ENCODE measurements at regions not wholly inside any gene's neighbourhood (a gene's known extent, or its start where the extent isn't known, plus 50 kb on each side); places are given as distances from the start of the nearest gene placed in this dataset.

GRCh38 chr13:44124352-44124751 is 244.6 kb downstream of the LACC1 start:
- Histone ChIP-seq H3K9me3 (no peaks in the 10 kb centered on the region), H3K36me3 (replicated peaks) (no peaks in the 10 kb centered on the region), H3K4me1 (no peaks in the 10 kb centered on the region), H3K4me3 (no peak overlapping the region), H3K27me3 (ENCODE audit: low read depth) (no peaks in the 10 kb centered on the region; the same call in 1 of the 2 replicates)
- DNase-seq (ENCODE audit: low spot score in 2 of 2) = no peak
- in situ Hi-C loops (cut with MboI; ENCODE audit: low sequenced_read_pairs) = no loop called here

GRCh38 chr13:44125943-44126469 is 246.3 kb downstream of the LACC1 start:
- Histone ChIP-seq H3K4me3 (no peak overlapping the region), H3K27me3 (ENCODE audit: low read depth) (no peaks in the 10 kb centered on the region; the same call in 1 of the 2 replicates), H3K36me3 (replicated peaks) (no peaks in the 10 kb centered on the region), H3K9me3 (no peaks in the 10 kb centered on the region), H3K4me1 (no peaks in the 10 kb centered on the region)
- no peak for DNase-seq (ENCODE audit: low spot score in 2 of 2)
- in situ Hi-C loops (cut with MboI; ENCODE audit: low sequenced_read_pairs) = no loop called here

GRCh38 chr13:44128552-44129001 is 245.0 kb upstream of the SERP2 start:
- Histone ChIP-seq H3K4me3 (no peak overlapping the region), H3K9me3 (no peaks in the 10 kb centered on the region), H3K4me1 (no peaks in the 10 kb centered on the region), H3K27me3 (ENCODE audit: low read depth) (no peaks in the 10 kb centered on the region; the same call in 1 of the 2 replicates), H3K36me3 (replicated peaks) (no peaks in the 10 kb centered on the region)
- DNase-seq (ENCODE audit: low spot score in 2 of 2) = no peak
- in situ Hi-C loops (cut with MboI; ENCODE audit: low sequenced_read_pairs) = no loop called here

GRCh38 chr13:44129418-44129817 is 244.2 kb upstream of the SERP2 start:
- in situ Hi-C loops (cut with MboI; ENCODE audit: low sequenced_read_pairs) = no loop called here
- Histone ChIP-seq H3K4me1 (no peaks in the 10 kb centered on the region), H3K9me3 (no peaks in the 10 kb centered on the region), H3K36me3 (replicated peaks) (no peaks in the 10 kb centered on the region), H3K4me3 (no peak overlapping the region), H3K27me3 (ENCODE audit: low read depth) (no peaks in the 10 kb centered on the region; the same call in 1 of the 2 replicates)
- DNase-seq (ENCODE audit: low spot score in 2 of 2) = no peak

GRCh38 chr13:44131069-44131614 is 242.5 kb upstream of the SERP2 start:
- no peaks in the 10 kb centered on the region for H3K4me1 ChIP-seq
- DNase-seq (ENCODE audit: low spot score in 2 of 2) = no peak
- in situ Hi-C loops (cut with MboI; ENCODE audit: low sequenced_read_pairs) = no loop called here
- no peaks in the 10 kb centered on the region for H3K9me3 ChIP-seq
- no peaks in the 10 kb centered on the region; the same call in 1 of the 2 replicates for H3K27me3 ChIP-seq (ENCODE audit: low read depth)
- H3K36me3 ChIP-seq (replicated peaks) = no peaks in the 10 kb centered on the region
- H3K4me3 ChIP-seq = no peak overlapping the region

- Histone ChIP-seq H3K4me1 (no peaks in the 10 kb centered on the region), H3K27me3 (ENCODE audit: low read depth) (no peaks in the 10 kb centered on the region; the same call in 1 of the 2 replicates), H3K9me3 (no peaks in the 10 kb centered on the region), H3K36me3 (replicated peaks) (no peaks in the 10 kb centered on the region), H3K4me3 (no peak overlapping the region)
- in situ Hi-C loops (cut with MboI; ENCODE audit: low sequenced_read_pairs) = no loop called here
- DNase-seq (ENCODE audit: low spot score in 2 of 2) = no peak
Observed at GRCh38 chr13:44132710-44133109, 240.9 kb upstream of the SERP2 start.

- Histone ChIP-seq H3K9me3 (no peaks in the 10 kb centered on the region), H3K4me1 (no peaks in the 10 kb centered on the region), H3K36me3 (replicated peaks) (no peaks in the 10 kb centered on the region), H3K4me3 (no peak overlapping the region), H3K27me3 (ENCODE audit: low read depth) (no peaks in the 10 kb centered on the region; the same call in 1 of the 2 replicates)
- DNase-seq (ENCODE audit: low spot score in 2 of 2) = no peak
- in situ Hi-C loops (cut with MboI; ENCODE audit: low sequenced_read_pairs) = no loop called here
Observed at GRCh38 chr13:44133626-44134025, 240.0 kb upstream of the SERP2 start.

- Histone ChIP-seq H3K36me3 (replicated peaks) (no peaks in the 10 kb centered on the region), H3K4me1 (no peaks in the 10 kb centered on the region), H3K4me3 (no peak overlapping the region), H3K9me3 (no peaks in the 10 kb centered on the region), H3K27me3 (ENCODE audit: low read depth) (no peaks in the 10 kb centered on the region)
- DNase-seq (ENCODE audit: low spot score in 2 of 2) = no peak
- in situ Hi-C loops (cut with MboI; ENCODE audit: low sequenced_read_pairs) = no loop called here
Observed at GRCh38 chr13:44135566-44135965, 238.1 kb upstream of the SERP2 start.

GRCh38 chr13:44136696-44137268 is 236.8 kb upstream of the SERP2 start:
- in situ Hi-C loops (cut with MboI; ENCODE audit: low sequenced_read_pairs) = no loop called here

GRCh38 chr13:44137466-44137865 is 236.2 kb upstream of the SERP2 start:
- in situ Hi-C loops (cut with MboI; ENCODE audit: low sequenced_read_pairs) = no loop called here
- Histone ChIP-seq H3K27me3 (ENCODE audit: low read depth) (no peaks in the 10 kb centered on the region), H3K9me3 (no peaks in the 10 kb centered on the region)

More at GRCh38 chr13:44136696-44137268, 236.8 kb upstream of the SERP2 start:
- Histone ChIP-seq H3K4me3 (no peak overlapping the region), H3K27me3 (ENCODE audit: low read depth) (no peaks in the 10 kb centered on the region), H3K4me1 (no peaks in the 10 kb centered on the region), H3K36me3 (replicated peaks) (no peaks in the 10 kb centered on the region), H3K9me3 (no peaks in the 10 kb centered on the region)
- no peak for DNase-seq (ENCODE audit: low spot score in 2 of 2)

GRCh38 chr13:44140146-44140545 is 233.5 kb upstream of the SERP2 start:
- no peaks in the 10 kb centered on the region for H3K27me3 ChIP-seq (ENCODE audit: low read depth)
- in situ Hi-C loops (cut with MboI; ENCODE audit: low sequenced_read_pairs) = no loop called here
- H3K4me1 ChIP-seq = peaks cover 7% of the 10 kb centered on the region
- H3K36me3 ChIP-seq (replicated peaks) = no peaks in the 10 kb centered on the region
- no peak overlapping the region for H3K4me3 ChIP-seq
- no peak for DNase-seq (ENCODE audit: low spot score in 2 of 2)
- no peaks in the 10 kb centered on the region for H3K9me3 ChIP-seq

More at GRCh38 chr13:44137466-44137865, 236.2 kb upstream of the SERP2 start:
- Histone ChIP-seq H3K36me3 (replicated peaks) (no peaks in the 10 kb centered on the region), H3K4me1 (peaks cover 3% of the 10 kb centered on the region), H3K4me3 (no peak overlapping the region)
- no peak for DNase-seq (ENCODE audit: low spot score in 2 of 2)

GRCh38 chr13:44140888-44141724 is 232.5 kb upstream of the SERP2 start:
- H3K4me1 ChIP-seq = peaks cover 7% of the 10 kb centered on the region
- H3K4me3 ChIP-seq = peak overlapping the region; percentile 37
- no peak for DNase-seq (ENCODE audit: low spot score in 2 of 2)
- H3K36me3 ChIP-seq (replicated peaks) = no peaks in the 10 kb centered on the region
- no peaks in the 10 kb centered on the region for H3K27me3 ChIP-seq (ENCODE audit: low read depth)
- in situ Hi-C loops (cut with MboI; ENCODE audit: low sequenced_read_pairs) = no loop called here
- H3K9me3 ChIP-seq = no peaks in the 10 kb centered on the region

GRCh38 chr13:44141725-44142539 is 231.7 kb upstream of the SERP2 start:
- no peaks in the 10 kb centered on the region for H3K27me3 ChIP-seq (ENCODE audit: low read depth)
- H3K4me1 ChIP-seq = peaks cover 7% of the 10 kb centered on the region
- no peaks in the 10 kb centered on the region for H3K9me3 ChIP-seq
- H3K36me3 ChIP-seq (replicated peaks) = no peaks in the 10 kb centered on the region
- in situ Hi-C loops (cut with MboI; ENCODE audit: low sequenced_read_pairs) = no loop called here
- peak overlapping the region; percentile 43 for H3K4me3 ChIP-seq
- DNase-seq (ENCODE audit: low spot score in 2 of 2) = peak; percentile 88 to 97

Data from HAP-1 (cell line).